ENCODE measurements at regions not wholly inside any gene's neighbourhood (a gene's known extent, or its start where the extent isn't known, plus 50 kb on each side); places are given as distances from the start of the nearest gene placed in this dataset.

DNA sequence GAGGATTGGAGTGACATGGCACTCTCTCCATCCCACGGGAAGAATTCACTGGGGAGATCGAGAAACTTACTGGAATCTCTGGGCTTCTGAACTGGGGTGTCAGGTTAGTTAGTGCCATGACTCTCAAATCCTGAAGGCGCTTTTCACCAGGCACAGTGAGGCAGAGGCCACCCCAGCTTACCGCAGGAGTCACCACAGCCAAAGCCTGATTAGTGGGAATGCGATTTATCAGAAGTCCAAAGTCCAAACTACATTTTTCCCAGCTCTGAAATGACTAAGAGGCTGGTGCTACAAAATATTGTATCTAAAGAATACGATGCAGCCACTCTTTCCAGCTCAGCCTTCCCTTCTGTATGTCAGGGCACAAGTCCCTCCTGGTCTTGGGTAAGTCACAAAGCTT is 334.8 kb upstream of the SHH start:
- no peak for DNase-seq

- DNase-seq = no peak
Measured at GRCh38 chr7:156145996-156146395, 333.7 kb upstream of the SHH start.

GRCh38 chr7:156145184-156145583 is 332.9 kb upstream of the SHH start:
- DNase-seq = no peak

DNA sequence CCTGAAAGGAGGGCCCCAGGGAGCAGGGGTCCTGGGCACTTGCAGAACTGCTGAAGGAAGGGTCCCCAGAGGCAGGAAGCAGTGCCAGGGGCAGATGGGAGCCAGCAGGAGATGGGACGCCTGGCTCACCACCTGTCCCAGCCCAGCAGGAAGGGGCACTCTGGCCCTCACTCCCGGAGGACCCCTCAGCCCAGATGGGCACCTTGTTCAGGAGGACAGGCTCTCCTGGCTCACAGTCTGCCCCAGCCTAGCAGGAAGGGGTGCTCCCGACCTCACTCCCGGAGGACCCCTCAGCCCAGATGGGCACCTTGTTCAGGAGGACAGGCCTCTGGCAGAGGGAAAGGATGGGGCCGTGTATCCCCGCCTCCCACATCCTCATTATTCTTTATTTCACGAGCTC is 331.4 kb upstream of the SHH start:
- DNase-seq = no peak

GRCh38 chr7:156143158-156143557 is 330.9 kb upstream of the SHH start:
- no peak for DNase-seq

DNA sequence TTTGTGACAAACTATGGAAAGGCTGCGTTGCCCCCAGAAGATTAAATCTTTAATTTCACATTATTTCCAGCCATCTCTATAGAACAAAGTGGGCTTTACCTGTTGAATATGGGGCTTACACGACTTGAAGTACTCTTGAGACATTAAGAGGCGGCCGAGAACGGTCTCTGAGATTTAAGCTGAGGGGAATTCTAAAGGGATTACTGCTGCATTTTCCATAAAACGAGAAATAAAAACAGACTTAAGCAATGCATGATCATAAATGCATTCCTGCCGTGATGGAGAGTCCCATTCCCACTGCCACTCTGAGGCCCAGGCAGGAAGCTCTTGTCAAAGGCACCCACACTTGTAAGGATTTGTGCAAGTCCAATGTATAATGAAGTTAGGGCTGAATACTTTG is 329.7 kb upstream of the SHH start:
- no peak for DNase-seq

DNA sequence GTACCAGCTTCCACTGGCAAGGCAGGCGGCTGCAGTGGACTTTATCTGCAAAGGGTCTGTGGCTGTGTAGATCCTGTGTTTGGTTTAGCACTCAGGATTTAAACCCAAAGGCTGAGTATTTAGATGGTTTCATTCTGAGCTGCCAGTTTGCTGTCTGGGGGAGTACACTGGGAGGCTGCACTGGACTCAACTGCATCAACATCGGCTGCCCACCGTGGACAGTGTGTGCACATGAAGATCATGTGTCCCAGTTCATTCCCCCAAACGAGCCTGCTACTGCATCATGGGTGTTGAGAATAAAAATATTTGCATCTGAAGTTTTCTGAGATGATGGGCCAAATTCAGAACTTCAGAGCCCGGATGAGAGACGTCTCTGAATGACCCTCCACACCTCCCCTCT is 328.6 kb upstream of the SHH start:
- no peak for DNase-seq

DNA sequence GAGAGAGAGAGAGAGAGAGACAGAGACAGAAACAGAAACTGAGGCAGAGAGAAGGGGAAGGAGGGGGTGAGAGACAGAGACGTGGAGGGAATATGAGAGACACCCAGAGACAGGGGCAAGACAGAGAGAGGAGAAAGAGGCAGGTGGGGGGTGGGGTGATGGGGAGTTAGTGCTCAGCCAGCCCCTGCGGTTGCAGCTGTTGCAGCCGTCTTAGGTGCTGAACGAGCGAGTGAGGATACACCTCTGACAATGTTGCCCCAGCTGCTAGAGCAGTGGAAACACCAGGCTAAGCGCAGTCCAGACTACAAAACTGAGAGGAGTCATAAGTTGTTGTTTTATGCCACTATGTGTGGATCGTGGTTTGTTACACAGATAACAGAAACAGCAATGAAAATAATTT is 328.2 kb upstream of the SHH start:
- no peak for DNase-seq

DNA sequence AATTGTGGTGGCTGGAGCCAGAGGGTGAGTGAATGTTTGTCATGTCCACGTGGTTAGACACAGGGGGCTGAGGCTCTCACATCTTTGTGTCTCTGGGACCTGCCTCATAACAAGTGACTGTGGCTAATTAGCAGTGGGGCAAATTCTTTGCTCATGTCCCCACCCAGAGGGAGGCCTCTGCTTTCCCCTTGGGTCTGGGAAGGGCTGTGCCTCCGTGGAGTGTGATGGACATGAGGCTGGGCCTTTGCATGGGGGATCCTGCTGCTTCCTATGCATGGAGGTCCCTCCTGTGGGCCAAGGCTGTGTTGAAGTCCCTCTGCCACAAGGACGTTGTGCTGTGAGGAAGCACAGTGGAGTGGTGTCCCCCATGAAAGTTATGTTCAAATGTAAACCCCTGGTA is 327.4 kb upstream of the SHH start:
- no peak for DNase-seq

- DNase-seq = no peak
Measured at GRCh38 chr7:156139112-156139511, 326.8 kb upstream of the SHH start.

GRCh38 chr7:156131881-156132280 is 319.6 kb upstream of the SHH start:
- DNase-seq = no peak

DNA sequence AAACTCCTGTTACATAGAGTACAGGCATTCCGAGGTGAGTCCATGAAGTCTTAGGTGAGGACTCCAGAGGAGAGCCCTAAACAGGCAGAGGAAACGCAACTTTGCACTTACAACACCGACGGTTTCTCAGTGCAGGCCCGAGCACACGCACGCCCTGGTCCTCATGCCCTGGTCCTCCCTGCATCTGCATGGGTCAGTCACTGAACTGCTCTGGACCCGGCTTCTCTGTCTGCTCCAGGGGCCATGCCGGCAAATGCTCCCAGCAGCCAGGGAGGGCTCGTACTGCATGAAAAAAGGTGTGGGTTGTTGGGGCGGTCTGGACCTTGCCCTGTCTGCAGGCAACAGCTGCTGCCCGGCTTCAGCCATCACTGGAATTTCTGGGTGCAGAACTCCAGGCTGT is 317.3 kb upstream of the SHH start:
- DNase-seq = no peak

- no peak for DNase-seq
Measured at GRCh38 chr7:156128496-156128895, 316.2 kb upstream of the SHH start.

DNA sequence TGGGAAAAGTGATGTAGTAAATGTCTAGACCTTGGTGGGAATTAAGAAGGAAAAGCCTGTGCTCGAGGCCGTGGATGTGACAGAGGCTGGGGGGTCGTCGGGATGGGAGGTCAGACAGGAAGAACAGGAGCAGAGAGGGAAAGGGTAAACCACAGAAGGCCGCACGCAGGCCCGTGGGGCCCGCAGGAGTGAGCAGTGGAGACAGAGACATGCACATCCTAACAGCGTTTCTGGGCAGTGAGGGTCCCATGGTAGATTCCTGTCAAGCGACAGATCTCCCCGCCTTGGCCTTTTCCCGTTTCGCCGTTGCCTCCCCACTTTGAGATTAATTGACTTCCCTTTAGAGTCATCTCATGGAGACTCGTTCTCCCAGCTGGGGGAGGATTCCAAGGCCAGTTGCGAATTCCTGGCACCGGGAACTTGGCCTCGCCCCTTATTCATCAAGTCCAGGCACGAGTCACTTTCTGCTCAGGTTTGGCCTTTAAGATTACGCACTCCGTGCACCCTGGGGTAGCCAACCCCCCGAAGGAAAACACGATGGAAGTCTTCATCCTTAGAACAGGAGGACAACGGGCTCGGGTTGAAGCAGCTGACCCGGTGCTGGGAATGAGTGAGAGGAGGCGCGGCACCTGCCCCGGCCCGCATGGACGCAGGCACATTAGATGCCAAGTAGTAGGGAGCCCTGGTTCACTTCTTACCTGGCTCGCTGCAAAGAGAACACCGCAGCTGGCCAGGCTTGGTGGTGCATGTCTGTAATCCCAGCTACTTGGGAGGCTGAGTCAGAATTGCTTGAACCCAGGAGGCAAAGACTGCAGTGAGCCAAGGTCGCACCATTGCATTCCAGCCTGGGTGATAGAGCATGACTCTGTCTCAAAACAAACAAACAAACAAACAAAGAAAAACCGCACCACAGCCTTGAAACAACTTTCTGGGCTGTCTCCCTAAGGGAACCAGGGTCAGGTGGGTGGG is 315.2 kb upstream of the SHH start:
- DNase-seq = no peak

- no peak for DNase-seq
Measured at GRCh38 chr7:156125841-156126730, 313.8 kb upstream of the SHH start.

- DNase-seq = no peak
Measured at GRCh38 chr7:156124356-156124755, 312.1 kb upstream of the SHH start.

- DNase-seq = no peak
Measured at GRCh38 chr7:156123362-156123761, 311.1 kb upstream of the SHH start.

DNA sequence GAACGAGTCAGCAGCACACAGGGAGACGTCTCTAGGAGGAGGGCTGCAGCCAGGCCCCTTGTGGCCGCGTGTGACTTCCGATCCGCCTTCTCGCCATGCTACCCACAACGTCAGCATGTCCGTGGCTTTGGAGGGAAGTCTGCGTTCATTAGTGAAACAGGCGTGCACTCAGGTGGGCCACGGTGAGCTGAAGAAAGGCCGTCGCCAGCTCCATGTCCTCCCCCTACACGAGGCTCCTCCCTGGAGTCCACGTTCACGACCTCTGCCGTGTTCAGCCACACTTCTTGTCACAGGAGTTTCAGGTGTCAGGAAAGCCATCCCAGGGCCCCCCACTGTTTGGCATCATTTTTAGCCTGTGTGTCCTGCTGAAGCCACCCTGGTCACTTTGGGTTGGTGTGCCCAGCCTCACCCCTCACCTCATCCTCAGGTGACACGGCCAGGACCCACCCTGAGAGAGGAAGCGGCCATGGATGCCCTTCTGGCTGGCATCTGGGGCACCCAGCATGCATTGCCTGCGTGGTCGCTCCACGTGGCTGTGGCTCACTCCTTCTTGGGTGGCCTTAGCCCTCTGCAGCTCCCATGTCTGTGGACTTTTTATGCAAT is 310.6 kb upstream of the SHH start:
- DNase-seq = no peak

DNA sequence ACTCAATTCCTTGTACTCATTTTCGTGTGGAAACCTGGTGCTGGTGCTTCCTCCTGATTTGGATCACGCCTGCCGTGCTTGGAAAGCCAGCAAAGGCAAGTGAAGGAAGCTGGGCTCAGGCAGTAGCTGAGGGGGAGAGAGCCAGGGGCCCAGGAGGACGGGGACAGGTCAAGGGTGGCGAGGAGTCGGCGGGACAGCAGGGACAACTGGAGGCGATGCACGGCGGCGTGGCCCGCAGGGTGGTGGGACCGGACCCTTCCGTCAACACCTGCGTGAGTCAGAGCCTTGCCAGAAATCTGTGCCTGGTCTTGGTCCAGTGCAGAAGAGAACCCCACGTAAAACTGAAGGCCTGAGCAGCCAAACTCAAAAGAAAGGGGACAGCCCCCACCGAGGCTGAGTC is 309.7 kb upstream of the SHH start:
- no peak for DNase-seq

DNA sequence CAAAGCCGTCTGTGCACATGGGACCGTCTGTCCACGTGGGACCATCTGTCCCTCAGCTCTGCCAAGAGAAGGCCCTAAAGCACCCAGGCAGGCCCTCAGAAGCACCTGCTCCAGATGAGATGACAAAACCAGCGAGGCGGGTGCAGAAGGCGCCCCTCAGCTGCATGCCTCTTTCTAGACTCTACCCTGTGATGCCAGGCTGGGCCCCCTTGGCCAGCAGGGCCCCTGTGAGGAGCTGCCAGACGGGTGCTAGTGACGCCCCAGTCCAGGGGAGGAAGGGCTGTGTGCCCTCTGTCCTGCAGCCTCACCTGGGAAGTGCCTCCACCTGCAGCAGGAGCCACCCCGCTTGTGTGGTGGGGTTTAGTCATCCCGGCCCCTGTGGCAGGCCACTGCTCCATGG is 309.2 kb upstream of the SHH start:
- DNase-seq = no peak

GRCh38 chr7:156120552-156120951 is 308.3 kb upstream of the SHH start:
- no peak for DNase-seq

GRCh38 chr7:156119771-156120170 is 307.5 kb upstream of the SHH start:
- no peak for DNase-seq

DNA sequence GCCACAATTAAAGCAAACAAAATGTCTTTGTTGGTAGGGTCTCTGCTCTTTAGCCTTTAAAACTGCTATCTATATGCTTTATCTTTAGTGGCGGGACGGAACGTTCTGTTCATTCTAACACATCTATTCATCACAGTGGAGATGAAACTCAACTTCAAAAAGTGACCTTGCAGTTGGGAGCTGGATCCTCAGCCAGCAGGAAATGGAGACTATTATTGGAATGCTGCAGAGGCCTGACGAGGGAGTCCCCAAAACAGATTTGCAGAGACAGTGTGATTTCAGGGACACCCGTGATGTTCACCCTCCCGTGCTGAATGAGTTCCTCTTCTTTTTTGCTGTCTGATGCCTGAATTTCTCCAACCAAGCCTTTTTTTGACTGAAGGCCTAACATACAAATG is 306.0 kb upstream of the SHH start:
- no peak for DNase-seq
